GM18502 (cell line): ENCODE measurements at regions not wholly inside any gene's neighbourhood (a gene's known extent, or its start where the extent isn't known, plus 50 kb on each side); places are given as distances from the start of the nearest gene placed in this dataset.

Source experiments
- ATAC-seq: cut with Tn5 transposase; IDR thresholded peaks from one replicate; pipeline ENCODE4 v1.9.1; 2021; ENCODE audit warnings: mild to moderate bottlenecking; ENCODE audit not compliant: unreplicated experiment, poor library complexity

DNA sequence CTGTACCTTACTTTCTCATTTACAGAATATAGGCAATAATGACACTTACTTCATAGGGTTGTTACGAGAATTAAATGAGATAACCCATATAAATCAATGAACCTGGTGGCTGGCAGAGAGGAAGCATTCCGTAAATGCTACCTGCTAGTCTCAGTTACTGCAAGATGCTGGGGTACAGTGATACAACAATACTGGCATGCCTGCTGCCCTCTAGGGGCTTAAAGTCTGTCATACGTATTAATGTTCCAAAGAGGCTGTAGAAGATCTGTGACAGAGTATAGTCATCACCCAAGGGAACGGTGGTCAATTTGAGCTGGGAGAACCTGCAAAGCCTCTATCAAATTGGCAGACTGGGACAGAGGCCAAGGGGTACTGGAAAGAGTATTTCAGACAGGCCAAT lies 421.5 kb downstream of the GPAM start:
- no peak for ATAC-seq

DNA sequence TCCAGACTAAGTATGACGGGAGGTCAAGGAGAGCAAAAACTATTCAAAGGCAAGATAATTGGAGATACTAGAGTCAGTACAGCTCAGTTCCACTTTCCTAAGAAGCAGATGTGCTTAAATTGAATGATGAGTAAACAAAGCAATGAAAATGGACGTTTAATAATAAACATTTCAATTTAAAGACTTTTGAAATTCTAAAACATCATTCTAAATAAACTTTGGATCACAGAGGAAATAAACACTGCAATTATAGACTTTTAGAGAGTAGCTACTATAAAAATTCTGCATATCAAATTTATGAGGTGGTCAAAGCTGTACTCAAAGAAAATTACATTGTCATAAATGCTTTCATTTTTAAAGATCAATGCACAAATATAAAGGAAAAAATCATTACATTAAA lies 418.3 kb downstream of the GPAM start:
- ATAC-seq = no peak

DNA sequence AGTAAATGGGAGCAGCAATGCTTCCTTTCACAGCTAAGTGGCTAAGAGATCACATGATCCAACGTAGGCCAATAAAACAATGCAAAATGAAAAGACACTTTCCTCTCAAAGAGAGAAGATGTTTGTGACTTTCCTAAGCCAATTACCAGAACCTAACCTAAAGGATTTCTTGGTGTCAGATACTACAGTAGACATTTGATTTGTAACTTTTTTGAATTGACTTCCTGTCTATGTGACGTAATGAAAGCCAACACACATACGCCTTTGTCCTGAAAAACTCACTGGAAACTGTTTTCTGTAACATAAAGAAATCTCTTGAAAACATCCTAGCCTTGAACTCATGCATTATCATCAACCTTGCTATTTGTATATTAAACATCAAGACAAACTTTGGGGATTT lies 417.1 kb downstream of the GPAM start:
- ATAC-seq = no peak

DNA sequence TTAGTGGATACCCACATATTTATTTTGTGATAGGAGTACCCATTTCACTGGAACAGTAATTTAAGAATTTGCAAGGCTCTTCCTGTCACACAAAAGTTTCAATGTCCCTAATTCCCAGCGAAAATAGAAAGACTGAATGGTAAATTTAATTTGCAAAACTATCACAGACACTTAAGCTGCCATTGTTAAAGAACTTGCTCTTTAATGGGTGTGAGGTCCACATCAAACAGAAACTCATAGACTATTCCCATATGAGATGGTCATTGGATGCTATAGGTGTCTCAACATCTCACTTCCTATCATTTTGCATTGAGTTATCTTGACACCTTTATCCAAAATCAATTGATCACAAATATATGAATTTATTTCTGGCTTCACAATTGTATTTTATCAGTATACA lies 415.9 kb downstream of the GPAM start:
- no peak for ATAC-seq

DNA sequence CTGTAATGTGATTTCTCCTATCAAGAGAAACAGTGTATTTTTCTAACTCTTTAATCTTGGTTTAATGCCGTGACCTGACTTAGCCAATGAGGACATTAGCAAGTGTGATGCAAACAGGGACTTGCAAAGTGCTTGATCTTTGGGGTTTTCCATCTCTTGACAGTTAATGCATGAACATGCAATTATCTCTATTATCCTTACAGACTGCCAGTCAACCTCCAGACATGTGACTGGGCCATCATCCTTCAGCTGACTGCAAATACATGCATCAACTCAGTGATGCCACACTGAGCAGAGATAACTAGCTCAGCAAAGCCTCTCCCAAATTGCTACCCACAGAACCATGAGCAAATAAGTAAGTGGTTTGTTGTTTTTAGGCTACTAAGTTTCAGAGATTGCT lies 409.6 kb downstream of the GPAM start:
- ATAC-seq = no peak

DNA sequence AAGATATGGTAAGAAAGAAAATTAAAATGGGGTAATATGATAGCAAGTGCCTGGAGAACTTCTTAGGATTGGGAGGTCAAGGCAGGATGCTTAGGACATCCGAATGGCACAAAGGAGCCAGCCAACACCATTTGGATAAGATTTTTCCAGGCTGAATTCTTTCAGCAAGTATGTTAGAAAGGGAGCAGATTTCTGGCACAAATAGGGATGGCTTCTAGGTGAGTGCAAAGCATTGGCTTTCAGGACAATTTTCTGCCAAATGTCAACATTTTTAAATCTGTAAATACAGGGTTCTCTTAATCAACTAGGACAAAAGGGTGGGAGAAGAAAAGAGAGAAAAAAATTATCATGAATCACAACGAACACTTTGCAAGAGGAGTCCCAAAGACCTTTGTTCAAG lies 409.1 kb downstream of the GPAM start:
- no peak for ATAC-seq

DNA sequence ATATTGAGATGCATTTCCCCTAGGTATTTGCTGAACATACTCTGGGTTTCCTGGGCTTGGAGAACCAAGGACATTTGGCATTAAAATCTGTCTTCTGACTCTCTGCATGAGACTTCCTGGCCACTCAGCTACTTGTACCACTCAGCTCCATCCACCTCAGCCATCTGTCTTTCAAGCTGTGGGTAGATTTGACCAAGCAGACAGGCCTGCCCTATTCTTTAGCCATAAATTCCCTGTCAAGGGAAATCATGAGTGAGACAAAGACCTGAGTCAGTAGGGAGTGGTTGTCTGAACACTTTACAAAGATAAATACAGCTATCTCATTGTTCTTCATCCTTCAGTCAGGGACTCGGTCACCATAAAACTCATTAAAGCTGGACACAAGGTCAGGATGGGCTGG lies 399.1 kb downstream of the GPAM start:
- no peak for ATAC-seq

DNA sequence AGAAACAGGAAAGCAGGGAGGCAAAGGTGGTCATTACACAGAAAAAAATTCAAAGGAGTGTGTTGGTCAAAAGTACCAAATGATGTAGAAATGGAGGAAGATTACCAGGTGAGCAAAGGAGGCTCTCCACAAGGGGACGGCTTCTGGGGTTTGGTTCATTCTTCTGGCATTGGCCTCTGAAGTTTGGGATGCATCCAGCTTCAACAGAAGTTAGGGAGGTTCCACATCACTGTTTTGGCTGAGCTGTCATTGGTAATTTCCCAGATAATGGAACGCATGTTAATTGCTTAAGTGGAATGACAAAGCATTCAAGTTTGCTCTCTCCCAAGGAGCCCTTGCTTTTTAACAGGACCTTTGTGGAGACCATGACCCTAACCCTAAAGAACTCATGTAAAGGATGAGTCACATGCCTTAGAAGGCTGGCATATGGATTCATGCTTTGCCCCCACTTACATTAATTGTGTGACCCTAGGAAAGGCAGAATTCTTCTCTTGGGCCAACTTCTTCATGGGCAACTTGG lies 398.6 kb downstream of the GPAM start:
- ATAC-seq = no peak

DNA sequence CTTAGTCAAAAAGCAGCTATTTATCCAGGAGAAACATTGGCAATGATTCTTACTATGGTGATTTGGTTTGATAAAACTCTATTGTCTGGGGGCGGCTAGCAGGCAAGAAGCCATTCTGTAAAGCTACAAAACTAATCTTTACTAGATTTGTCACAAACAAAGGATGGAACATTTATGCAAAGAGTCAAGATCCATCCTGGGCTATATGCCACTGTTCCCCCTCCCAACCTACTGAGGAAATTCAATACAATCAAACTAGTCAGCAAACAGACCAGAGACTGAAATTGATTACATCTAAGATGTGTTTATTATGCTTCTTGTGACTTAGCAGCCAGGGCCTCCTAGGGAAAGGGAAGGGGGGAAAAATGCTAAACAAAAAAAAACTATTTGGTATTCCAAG lies 397.6 kb downstream of the GPAM start:
- no peak for ATAC-seq

DNA sequence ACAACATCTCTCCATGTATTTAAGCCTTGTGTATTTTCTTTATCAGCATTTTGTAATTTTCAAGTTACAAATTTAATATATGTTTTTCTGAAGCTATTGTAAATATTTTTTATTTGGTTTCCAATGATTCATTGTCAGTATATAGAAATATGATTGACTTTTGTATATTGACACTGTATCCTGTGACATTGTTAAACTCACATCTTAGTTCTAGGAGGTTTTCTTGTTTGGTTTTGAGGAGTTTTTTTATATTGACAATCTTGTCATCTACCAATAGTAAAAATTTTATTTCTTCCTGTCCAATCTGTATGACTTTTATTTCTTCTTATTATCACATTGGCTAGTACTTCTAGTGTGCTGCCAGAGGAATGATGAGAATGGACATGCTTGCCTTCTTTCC lies 393.7 kb downstream of the GPAM start:
- ATAC-seq = no peak

DNA sequence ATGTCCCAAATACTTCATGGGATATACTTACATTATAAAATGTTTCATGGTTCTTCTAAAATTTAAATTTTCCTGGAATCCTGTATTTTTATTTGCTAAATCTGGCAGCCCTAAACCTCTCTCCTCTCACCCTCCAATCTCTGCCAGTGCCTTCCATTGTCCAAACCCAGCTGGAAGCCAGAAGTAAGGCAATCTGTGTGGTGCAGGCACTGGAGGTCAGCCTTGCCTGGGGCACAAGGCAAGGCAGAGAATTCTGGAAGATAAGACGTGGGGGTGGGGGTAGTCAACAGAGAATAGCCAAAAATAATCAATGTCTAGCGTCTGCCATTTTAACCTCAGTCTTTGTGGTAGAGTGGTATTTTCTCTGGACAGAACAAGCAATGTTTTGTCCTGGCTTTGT lies 381.7 kb downstream of the GPAM start:
- no peak for ATAC-seq

DNA sequence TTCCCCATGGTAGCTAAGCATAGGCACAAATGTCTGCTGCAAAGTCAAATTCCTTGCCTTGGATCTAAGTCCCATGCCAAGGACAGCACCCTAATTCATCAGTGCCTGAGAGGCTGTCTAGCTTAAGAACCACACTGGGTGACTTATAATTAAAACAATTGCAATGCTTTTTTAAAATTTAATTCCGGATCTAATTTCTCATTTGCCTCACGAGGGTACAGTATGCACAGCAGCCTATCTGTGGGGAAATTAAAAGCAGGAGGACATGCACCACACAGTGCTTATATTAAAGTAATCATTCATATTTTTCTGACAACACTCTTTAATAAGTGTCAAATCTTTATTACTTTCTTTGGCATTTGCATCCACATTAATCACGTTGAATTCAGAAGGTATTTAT lies 378.8 kb downstream of the GPAM start:
- ATAC-seq = no peak

DNA sequence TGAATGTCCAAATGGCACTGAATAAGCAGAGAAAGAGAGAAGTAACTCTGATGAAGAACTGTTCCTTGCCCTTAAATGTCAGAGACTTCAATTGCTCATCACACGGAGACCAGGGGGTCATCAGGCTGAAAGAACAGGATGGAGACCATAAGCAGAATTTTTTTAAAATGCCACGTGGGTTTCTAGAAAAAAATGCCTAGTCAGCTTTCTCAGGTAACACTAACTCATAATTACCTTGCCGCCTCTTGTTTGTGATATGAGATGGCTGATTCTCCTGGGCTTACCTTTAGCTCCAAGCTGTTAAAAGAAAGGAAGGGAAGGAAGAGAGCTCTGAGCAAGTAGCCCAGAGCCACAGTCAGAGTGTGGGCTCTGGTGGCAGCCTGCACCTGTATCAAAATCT lies 372.0 kb downstream of the GPAM start:
- no peak for ATAC-seq

DNA sequence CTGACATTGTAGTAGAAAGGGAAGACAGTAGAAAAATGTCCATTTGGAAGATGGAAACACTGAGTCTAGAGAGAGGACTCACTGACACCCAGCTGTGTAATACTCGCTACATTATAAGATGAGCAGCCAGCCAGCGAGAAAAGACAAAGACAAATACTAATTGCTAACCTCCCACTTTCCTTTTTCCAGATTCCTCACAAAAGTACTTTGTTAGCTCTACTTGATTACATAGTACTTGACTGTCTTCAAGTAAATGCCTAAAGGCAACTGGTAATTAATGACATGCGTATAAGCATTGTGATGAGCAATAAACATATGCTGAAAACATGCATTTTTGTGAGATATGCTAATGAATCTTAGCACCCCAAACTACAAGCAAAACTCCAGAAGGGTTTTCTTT lies 363.1 kb downstream of the GPAM start:
- ATAC-seq = no peak

DNA sequence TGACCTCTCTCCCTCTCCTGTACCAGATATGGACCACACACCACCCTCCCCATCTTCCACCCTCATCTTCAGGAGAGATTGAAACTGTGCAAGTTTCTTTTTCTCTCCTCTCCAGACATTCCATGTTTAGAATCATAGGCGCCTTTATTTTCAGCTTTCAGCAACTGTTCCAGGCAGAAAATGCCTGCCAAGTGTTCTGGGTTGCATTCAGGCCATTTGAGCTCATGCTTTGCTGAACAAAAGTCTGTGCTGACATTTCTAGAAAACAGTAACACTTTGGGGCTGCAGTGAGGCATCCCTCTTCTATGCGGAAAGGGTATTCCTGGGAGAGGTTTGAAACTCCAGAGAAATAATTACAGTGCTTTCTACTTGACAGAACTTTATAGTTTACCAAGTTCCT lies 361.7 kb downstream of the GPAM start:
- no peak for ATAC-seq

DNA sequence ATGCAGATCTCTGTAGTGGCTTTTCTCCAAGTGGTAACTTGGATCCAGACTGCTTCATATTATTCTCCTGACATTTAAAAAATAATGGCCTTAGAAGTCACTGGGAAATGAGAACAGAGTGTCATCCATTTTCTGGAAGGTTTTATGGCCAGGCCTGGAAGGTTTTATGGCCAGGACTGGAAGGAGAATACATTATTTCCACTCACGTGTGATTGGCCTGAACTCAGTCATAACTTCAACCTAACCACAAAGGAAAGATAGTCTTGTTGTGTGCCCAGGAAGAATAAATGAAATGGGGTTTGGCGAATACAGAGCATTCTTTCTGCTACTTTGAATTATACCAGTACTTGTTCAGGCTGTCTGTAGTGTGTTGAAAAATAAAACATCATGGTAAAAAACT lies 360.9 kb downstream of the GPAM start:
- ATAC-seq = no peak

DNA sequence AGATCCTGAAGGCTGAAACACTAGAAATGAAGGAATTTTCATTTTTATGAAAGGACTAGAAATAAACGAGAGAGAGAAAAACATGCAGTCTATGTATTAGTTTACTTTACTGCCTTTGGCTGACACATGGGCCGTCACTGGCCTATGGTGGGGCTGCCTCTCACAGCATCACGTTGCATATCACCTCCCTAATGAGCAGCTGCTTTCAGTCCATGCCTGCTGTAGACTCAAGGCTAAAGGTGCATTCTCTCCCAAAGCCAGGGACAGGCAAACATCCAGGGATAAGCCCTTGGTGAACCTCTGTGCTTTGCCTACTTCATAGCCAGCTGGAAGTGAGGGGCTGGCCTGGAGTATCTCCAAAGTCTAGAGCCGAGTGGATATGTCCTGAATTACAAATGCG lies 359.4 kb downstream of the GPAM start:
- no peak for ATAC-seq

DNA sequence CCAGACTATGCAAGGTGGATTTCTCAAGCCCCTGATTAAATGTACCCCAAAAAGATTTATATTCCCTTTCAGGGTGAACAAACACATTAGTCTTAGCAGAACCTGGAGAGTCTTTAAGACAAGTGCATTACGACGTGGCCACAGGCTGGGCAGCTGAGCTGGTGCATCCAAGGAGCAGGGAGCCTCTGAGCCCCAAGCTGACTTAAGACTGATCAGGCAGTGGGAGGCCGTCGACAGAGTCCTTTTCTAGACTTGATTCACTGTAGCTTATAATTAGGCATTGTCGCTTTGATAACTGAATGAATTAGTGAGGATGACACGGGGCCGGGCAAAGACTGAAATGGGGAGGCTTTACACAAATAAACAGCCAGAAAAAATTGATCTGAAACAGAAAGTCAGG lies 353.2 kb downstream of the GPAM start:
- no peak for ATAC-seq

DNA sequence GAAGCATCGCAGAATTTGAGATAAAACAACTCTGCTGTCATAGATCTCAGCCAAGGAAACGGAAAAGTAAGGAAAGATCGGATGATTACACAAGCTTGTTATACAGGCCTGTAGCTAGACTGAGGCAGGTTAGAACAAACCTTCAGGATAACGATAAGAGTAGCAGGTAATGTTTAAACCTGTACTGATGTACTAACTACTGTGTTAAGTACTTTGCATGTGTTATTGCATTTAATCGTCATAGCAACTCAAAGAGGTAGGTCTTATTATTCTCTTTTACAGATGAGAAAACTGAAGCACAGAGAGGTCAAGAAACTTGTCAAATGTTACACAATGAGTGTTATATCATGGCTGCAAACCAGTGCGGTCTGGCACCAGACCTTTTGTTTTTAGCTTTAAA lies 352.5 kb downstream of the GPAM start:
- ATAC-seq = no peak

DNA sequence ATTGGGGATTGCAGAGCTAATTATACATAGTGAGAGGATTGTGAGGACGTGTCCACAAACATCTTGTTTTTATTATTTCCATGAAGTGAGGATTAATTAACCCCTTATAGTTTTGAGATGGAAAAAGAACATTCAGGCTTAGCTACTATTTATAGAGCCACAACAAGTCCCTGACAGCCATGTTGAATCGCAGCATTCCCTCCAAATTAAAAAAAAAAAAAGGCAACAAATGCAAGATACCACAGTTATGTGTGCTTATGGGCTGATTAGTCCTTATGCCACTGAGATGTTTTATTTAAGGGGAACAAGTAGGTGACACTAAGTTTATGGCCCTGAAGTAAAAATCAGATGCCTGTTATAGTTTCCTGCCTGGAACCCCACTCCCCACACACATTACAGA lies 350.3 kb downstream of the GPAM start:
- no peak for ATAC-seq

DNA sequence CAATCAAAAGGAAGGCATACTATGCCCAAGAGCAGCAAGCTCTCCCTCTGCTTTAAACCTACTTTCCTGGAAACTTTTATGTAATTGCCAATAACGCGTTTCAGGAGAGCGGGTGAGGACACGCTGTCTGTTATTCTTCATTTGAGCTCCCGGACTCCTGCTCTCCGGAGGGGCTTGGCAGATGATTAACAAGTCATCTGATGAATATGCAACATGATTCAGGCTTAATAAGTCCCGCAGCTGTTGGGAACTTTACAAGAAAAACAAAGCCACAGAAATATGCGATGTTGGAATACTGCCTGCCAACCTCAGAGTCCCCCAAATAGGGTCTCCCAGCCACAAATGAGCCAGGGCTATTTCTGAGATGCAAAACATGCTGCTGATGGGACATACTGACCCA lies 348.0 kb downstream of the GPAM start:
- no peak for ATAC-seq

DNA sequence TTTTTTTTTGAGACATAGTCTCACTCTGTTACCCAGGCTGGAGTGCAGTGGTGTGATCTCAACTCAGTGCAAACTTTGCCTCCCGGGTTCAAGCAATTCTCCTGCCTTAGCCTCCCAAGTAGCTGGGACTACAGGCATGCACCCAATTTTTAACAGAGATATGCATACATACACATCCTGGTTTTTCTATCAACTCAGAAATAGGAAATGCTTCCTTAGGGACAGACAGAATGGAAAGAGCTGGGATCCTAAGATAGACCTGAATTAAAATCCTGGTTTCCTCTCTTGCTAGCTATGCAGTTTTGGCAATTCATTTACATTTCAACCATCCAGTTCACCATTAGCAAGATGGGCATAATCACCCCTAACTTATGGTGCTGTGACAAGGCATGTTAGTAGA lies 347.5 kb downstream of the GPAM start:
- no peak for ATAC-seq

DNA sequence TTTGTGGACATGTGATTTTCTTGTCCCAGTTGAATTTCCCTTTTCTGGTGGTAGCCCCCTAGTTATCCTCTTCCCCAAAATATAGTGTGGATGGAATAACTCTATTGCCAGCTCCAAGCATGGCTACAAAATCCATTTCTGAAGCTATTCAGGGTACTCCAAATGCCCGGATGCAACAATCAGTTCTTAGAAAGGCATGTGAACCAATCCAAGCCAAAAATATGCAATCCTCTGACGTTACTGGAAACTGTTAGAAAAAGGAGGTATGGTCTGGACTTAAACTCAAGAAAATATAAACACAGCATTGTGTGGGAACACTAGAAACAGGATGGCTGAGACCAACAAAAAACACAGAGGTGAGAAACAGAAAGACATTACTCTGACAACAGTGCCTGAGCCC lies 347.0 kb downstream of the GPAM start:
- ATAC-seq = no peak
